Immature natural killer cell (primary cell): ENCODE measurements at regions not wholly inside any gene's neighbourhood (a gene's known extent, or its start where the extent isn't known, plus 50 kb on each side); places are given as distances from the start of the nearest gene placed in this dataset.
A peak's percentile ranks its signal among the peaks of the same experiment; 100 is the strongest.

ENCODE experiments used
- DNase-seq, 3 donors: peaks; one replicate each; pipeline ENCODE4 v3.0.0; 2022; ENCODE audit warnings: mixed read lengths in 1 of 3
- H3K27ac Mint-ChIP-seq, 6 donors: one replicate each; pipeline ENCODE4 v1.8.0; 2020; ENCODE audit warnings: mixed read lengths in 6 of 6, mild to moderate bottlenecking in 5 of 6, inconsistent platforms in 4 of 6, moderate library complexity in 3 of 6
- H3K27me3 Mint-ChIP-seq, 3 donors: one replicate each; pipeline ENCODE4 v1.8.0; 2020 to 2021; ENCODE audit warnings: low read depth in 3 of 3, mild to moderate bottlenecking in 3 of 3, mixed read lengths in 3 of 3, moderate library complexity in 3 of 3, inconsistent platforms in 1 of 3
- H3K36me3 Mint-ChIP-seq, 3 donors: one replicate each; pipeline ENCODE4 v1.8.0; 2020; ENCODE audit warnings: mixed read lengths in 3 of 3, inconsistent platforms in 2 of 3, mild to moderate bottlenecking in 2 of 3
- H3K4me1 Mint-ChIP-seq, 2 donors: one replicate each; pipeline ENCODE4 v1.8.0; 2020; ENCODE audit warnings: inconsistent platforms in 2 of 2, mild to moderate bottlenecking in 2 of 2, mixed read lengths in 2 of 2, moderate library complexity in 1 of 2
- H3K4me3 Mint-ChIP-seq, 5 donors: one replicate each; pipeline ENCODE4 v1.8.0; 2020; ENCODE audit warnings: mild to moderate bottlenecking in 5 of 5, mixed read lengths in 5 of 5, inconsistent platforms in 3 of 5, moderate library complexity in 3 of 5
- H3K9me3 Mint-ChIP-seq, 6 donors: one replicate each; pipeline ENCODE4 v1.8.0; 2020; ENCODE audit warnings: mild to moderate bottlenecking in 6 of 6, mixed read lengths in 6 of 6, inconsistent platforms in 4 of 6, moderate library complexity in 3 of 6

DNA sequence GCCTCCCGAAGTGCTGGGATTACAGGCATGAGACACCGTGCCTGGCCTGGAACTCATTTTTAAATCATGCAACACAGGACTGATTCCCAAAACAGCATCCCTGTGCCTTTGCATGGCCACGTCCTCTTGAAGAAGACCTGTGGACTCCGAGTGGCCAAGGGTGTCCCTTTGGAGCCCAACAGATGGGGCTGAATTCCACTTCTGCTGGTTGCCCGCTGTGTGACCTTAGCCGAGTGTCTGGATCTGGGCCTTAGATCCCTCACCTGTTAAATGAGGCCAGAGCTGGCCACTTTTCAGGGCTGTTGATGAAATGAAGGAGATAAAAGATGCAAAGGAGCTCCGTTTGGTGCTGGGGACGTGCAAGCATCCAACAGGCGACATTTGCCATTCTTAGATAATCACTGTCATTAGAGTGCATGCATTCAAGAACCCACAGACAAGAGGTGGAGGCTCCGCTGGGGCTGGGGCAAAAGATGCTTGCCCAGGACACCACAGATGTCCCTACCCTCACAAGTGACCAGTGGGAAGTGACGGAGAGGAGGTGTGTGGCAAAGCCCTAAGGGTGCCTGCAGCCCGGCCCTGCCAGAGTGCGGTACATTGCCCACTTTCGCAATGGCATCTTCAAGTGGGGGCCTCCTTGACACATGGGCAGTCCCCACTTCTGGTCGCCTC lies 354.1 kb upstream of the TNRC6C start:
- Mint-ChIP-seq H3K27me3 (peaks cover 0 to 2% (median 1%) of the 10 kb centered on the region in 3 donors), H3K4me3 (no peak overlapping the region), H3K36me3 (no peaks in the 10 kb centered on the region), H3K4me1 (peaks cover 0 to 4% of the 10 kb centered on the region in 2 donors), H3K27ac (no peak overlapping the region), H3K9me3 (no peaks in the 10 kb centered on the region)
- DNase-seq = no peak

- no peaks in the 10 kb centered on the region for H3K36me3 Mint-ChIP-seq
- H3K27ac Mint-ChIP-seq = no peak overlapping the region
- peaks cover 4 to 7% of the 10 kb centered on the region in 2 donors for H3K4me1 Mint-ChIP-seq
- no peak overlapping the region for H3K4me3 Mint-ChIP-seq
- H3K9me3 Mint-ChIP-seq = no peaks in the 10 kb centered on the region
- no peak for DNase-seq
- peaks cover 0 to 2% (median 1%) of the 10 kb centered on the region in 3 donors for H3K27me3 Mint-ChIP-seq
Measured at GRCh38 chr17:77604973-77605313, 353.6 kb upstream of the TNRC6C start.

DNA sequence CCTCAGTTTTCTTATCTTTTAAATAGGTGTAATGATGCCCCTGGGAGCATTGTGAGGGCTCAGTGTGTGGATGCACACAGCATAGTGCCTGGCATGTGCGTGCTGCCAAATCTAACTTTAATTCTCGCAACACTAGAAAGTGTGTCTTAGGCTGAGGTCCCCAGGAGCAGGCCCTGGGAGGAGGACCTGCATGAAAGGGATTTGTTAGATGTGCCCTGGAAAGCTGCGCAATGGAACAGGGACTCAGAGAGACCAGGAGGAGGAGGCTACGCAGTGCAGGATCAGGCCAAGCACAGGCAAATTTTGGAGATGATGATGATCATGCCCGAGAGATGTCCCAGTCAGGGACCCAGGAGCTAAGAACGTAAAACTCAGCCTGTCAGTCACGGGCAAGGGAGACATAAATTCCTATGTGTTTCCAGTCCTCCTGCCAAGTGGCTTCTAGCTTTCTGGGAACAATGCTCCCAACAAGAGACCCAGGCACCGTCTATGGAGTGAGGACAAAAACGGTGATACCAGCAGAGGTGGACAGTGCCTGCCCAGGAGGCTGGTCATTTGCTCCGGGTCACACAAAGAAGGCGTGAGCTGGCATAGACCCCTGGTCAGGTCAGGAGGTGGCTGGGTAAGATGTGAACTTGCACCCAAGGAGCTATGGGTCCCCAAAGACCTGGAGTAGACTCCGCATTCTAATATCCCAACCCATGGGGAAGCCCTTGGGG lies 352.2 kb upstream of the TNRC6C start:
- Mint-ChIP-seq H3K9me3 (no peaks in the 10 kb centered on the region), H3K27me3 (peaks cover 0 to 2% (median 1%) of the 10 kb centered on the region in 3 donors), H3K36me3 (no peaks in the 10 kb centered on the region), H3K27ac (peak overlapping the region in 1 of 6 donors; percentile 20), H3K4me1 (peaks cover 18 to 21% of the 10 kb centered on the region in 2 donors), H3K4me3 (no peak overlapping the region)
- no peak for DNase-seq

DNA sequence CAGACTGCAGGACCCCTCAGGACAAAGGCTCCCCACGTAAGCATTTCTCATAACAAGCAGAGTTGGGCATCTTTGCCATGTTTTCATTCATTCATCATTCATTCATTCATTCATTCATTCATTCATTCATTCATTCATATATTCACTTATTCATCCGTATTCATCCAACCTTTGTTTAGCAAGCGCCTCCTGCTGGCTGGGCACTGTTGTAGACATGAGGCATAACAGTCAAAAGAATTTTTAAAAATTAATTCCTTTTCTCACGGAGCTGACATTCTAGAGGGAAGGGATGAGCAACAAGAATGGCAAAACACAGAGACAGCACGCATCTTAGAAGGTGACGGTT lies 351.7 kb upstream of the TNRC6C start:
- Mint-ChIP-seq H3K27ac (no peak overlapping the region), H3K27me3 (peaks cover 0 to 2% (median 1%) of the 10 kb centered on the region in 3 donors), H3K9me3 (no peaks in the 10 kb centered on the region), H3K4me3 (no peak overlapping the region), H3K4me1 (peaks cover 23 to 25% of the 10 kb centered on the region in 2 donors), H3K36me3 (no peaks in the 10 kb centered on the region)
- no peak for DNase-seq

DNA sequence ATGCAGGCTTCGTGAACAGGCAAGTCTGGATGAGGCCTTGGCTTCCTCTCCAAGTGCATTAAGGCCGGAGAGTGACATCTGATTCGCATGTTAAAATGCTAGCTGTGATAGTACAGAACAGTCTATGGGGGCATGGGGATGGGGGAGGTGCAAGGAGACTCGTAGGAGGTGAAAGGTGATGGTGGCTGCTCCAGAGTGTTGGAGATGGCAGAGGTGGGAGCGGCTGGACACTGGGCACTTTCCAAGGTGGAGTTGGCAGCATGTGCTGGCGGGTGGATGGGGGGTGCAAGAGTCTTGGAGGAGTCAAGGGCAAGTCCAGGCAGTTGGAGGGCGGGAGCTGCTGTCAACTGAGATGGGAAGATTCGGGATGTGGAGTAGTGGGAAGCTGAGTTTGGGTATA lies 350.9 kb upstream of the TNRC6C start:
- no peak for DNase-seq
- Mint-ChIP-seq H3K4me1 (peaks cover 26 to 29% of the 10 kb centered on the region in 2 donors), H3K27me3 (peaks cover 0 to 2% (median 1%) of the 10 kb centered on the region in 3 donors), H3K4me3 (no peak overlapping the region), H3K9me3 (no peaks in the 10 kb centered on the region), H3K27ac (peak overlapping the region in 2 of 6 donors; percentile 20 to 23), H3K36me3 (no peaks in the 10 kb centered on the region)

- Mint-ChIP-seq H3K4me3 (no peak overlapping the region), H3K4me1 (peaks cover 26 to 29% of the 10 kb centered on the region in 2 donors), H3K36me3 (no peaks in the 10 kb centered on the region), H3K9me3 (no peaks in the 10 kb centered on the region), H3K27me3 (peaks cover 0 to 2% (median 1%) of the 10 kb centered on the region in 3 donors), H3K27ac (peak overlapping the region in 1 of 6 donors; percentile 7)
- DNase-seq = no peak
Measured at GRCh38 chr17:77608431-77608830, 350.1 kb upstream of the TNRC6C start.

GRCh38 chr17:77609553-77610517 lies 348.7 kb upstream of the TNRC6C start:
- Mint-ChIP-seq H3K4me3 (peak overlapping the region; percentile 87 to 95 (median 91)), H3K36me3 (no peaks in the 10 kb centered on the region), H3K27ac (peak overlapping the region; percentile 79 to 93 (median 88)), H3K9me3 (no peaks in the 10 kb centered on the region), H3K4me1 (peaks cover 26 to 29% of the 10 kb centered on the region in 2 donors), H3K27me3 (peaks cover 0 to 5% (median 1%) of the 10 kb centered on the region in 3 donors)
- DNase-seq = peak; percentile 45 to 54 (median 53)

GRCh38 chr17:77610518-77610893 lies 348.0 kb upstream of the TNRC6C start:
- peaks cover 0 to 5% (median 1%) of the 10 kb centered on the region in 3 donors for H3K27me3 Mint-ChIP-seq
- H3K4me3 Mint-ChIP-seq = peak overlapping the region; percentile 87 to 95 (median 91)
- no peaks in the 10 kb centered on the region for H3K9me3 Mint-ChIP-seq
- peaks cover 26 to 29% of the 10 kb centered on the region in 2 donors for H3K4me1 Mint-ChIP-seq
- no peak for DNase-seq
- peak overlapping the region; percentile 79 to 93 (median 88) for H3K27ac Mint-ChIP-seq
- no peaks in the 10 kb centered on the region for H3K36me3 Mint-ChIP-seq

GRCh38 chr17:77610972-77611521 lies 347.5 kb upstream of the TNRC6C start:
- H3K9me3 Mint-ChIP-seq = no peaks in the 10 kb centered on the region
- peak overlapping the region; percentile 87 to 95 (median 91) for H3K4me3 Mint-ChIP-seq
- no peaks in the 10 kb centered on the region for H3K36me3 Mint-ChIP-seq
- peaks cover 26 to 29% of the 10 kb centered on the region in 2 donors for H3K4me1 Mint-ChIP-seq
- peak overlapping the region in 4 of 6 donors; percentile 79 to 93 (median 88) for H3K27ac Mint-ChIP-seq
- peaks cover 0 to 5% (median 1%) of the 10 kb centered on the region in 3 donors for H3K27me3 Mint-ChIP-seq
- no peak for DNase-seq

DNA sequence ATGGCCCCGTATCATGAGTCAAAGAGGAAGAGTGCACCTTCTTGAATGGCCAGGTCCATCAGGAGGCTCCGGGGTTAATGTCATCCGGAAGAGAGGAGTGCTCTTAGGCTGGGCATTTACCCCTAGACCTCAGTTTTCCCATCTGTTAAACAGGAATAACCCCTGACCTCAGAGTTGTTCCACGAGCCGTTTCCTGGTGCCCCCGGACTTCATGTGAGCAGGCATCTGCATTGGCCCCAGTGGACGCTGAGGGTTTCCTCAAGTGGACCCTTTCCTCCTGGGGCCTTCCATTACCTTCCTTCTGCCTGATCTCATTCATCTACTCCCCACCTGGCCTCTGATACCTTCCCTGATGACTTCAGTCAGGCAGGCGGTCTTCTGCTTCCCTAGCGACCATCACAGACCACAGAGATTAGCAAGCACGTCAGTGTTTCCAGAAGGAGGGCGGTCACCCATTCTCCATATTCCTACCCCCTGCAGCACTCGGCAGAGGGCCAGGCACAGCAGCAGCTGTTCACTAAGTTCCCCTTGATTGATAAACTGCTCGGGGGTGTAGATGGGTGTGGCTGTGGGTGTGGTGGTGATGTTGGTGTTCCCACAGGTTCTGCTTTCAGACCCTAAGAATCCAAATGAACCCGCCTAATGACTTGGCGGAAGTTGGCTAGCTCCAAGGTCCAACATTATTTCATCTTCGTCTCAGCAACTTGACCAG lies 346.6 kb upstream of the TNRC6C start:
- H3K27me3 Mint-ChIP-seq = peaks cover 0 to 5% (median 1%) of the 10 kb centered on the region in 3 donors
- no peak for DNase-seq
- H3K4me3 Mint-ChIP-seq = peak overlapping the region in 3 of 5 donors; percentile 33 to 48 (median 40)
- H3K4me1 Mint-ChIP-seq = peaks cover 29 to 31% of the 10 kb centered on the region in 2 donors
- H3K27ac Mint-ChIP-seq = peak overlapping the region in 2 of 6 donors; percentile 55 to 70
- H3K9me3 Mint-ChIP-seq = no peaks in the 10 kb centered on the region
- no peaks in the 10 kb centered on the region for H3K36me3 Mint-ChIP-seq

DNA sequence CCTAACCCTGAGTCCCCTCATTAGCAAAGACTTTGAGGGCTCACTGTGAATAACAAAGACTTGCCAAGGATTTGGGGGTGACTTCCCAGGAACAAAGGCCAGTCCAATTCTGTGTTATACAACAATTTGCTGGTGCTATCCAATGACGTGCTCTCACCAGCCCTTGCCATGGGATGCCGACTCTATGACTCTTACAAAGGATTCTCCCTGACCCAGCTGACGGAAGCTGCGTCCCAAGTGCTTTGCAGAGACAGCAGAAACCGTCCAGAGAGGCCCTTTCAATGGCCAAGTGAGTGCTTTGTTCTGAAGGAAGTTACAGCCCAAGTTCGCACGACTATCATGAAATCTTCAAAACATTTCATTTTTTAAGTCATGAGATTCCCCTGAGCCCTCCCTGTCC lies 345.3 kb upstream of the TNRC6C start:
- no peak for DNase-seq
- H3K9me3 Mint-ChIP-seq = no peaks in the 10 kb centered on the region
- H3K27ac Mint-ChIP-seq = no peak overlapping the region
- H3K36me3 Mint-ChIP-seq = no peaks in the 10 kb centered on the region
- H3K4me1 Mint-ChIP-seq = peaks cover 36 to 37% of the 10 kb centered on the region in 2 donors
- H3K4me3 Mint-ChIP-seq = no peak overlapping the region
- peaks cover 0 to 9% (median 2%) of the 10 kb centered on the region in 3 donors for H3K27me3 Mint-ChIP-seq

GRCh38 chr17:77613627-77614026 lies 344.9 kb upstream of the TNRC6C start:
- Mint-ChIP-seq H3K27ac (no peak overlapping the region), H3K4me3 (no peak overlapping the region), H3K9me3 (no peaks in the 10 kb centered on the region), H3K36me3 (no peaks in the 10 kb centered on the region), H3K27me3 (peaks cover 0 to 9% (median 2%) of the 10 kb centered on the region in 3 donors), H3K4me1 (peaks cover 40 to 41% of the 10 kb centered on the region in 2 donors)
- no peak for DNase-seq

DNA sequence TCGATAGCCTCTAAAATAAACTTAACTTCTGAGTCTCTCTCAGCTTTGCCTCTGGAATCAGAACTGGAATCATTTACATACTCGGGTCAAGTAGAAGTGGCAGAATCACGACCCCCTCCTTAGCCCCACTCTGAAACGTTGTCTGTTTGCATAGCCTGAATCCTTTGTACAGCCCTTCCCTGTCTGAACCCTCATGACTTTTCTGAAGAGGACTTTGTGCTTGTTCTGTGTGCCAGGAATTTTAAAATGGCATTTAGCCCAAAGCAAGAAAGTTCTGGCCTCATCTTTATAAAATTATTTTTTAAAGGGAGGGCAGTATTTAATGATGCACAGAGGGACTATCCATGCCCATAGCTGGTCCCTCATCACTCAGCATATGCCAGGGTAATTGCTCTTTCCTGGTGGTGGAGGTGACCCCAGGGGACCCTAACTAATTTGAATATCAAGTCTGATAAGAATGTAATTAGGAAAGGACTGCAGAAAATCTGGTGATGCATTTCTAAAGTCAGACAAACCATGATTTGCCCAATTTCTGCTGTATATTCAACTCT lies 342.7 kb upstream of the TNRC6C start:
- Mint-ChIP-seq H3K27me3 (peaks cover 0 to 9% (median 5%) of the 10 kb centered on the region in 3 donors), H3K4me3 (no peak overlapping the region), H3K9me3 (no peaks in the 10 kb centered on the region), H3K36me3 (no peaks in the 10 kb centered on the region), H3K4me1 (peaks cover 31 to 33% of the 10 kb centered on the region in 2 donors), H3K27ac (no peak overlapping the region)
- DNase-seq = no peak
